ENCODE measurements at regions not wholly inside any gene's neighbourhood (a gene's known extent, or its start where the extent isn't known, plus 50 kb on each side); places are given as distances from the start of the nearest gene placed in this dataset.

GRCh38 chr10:84763965-84764364, 435.6 kb downstream of the CCSER2 start:
- Histone ChIP-seq H3K27me3 (ENCODE audit: control insufficient read depth in 2 of 2, insufficient read depth in 2 of 2, low read length in 2 of 2) (no peaks in the 10 kb centered on the region), H3K9me3 (replicated peaks; ENCODE audit: control insufficient read depth, insufficient read depth, low read depth, low read length) (no peaks in the 10 kb centered on the region), H3K4me3 (no peak overlapping the region), H3K4me2 (ENCODE audit: insufficient read depth, low read length) (no peak overlapping the region), H3K79me2 (ENCODE audit: control insufficient read depth, insufficient read depth, low read length) (no peaks in the 10 kb centered on the region), H4K20me1 (replicated peaks; ENCODE audit: control insufficient read depth, insufficient read depth, low read length) (no peaks in the 10 kb centered on the region), H3K4me1 (replicated peaks in 1 of 2; ENCODE audit: control insufficient read depth in 2 of 2, insufficient read depth in 2 of 2, low read length in 2 of 2) (no peaks in the 10 kb centered on the region), H3K27ac (ENCODE audit: extremely low read depth, low read depth, low read length) (no peak overlapping the region), H3K36me3 (ENCODE audit: control insufficient read depth, insufficient read depth, low read length) (no peaks in the 10 kb centered on the region), H3K9ac (ENCODE audit: insufficient read depth in 1 of 2, low read depth in 2 of 2, low read length in 2 of 2) (no peak overlapping the region), H2AFZ (ENCODE audit: low read depth, low read length) (no peak overlapping the region), H3K9me1 (ENCODE audit: control insufficient read depth, insufficient read depth, low read length) (no peaks in the 10 kb centered on the region)
- BruUV-seq (replicated peaks) = no TSS peak
- TF ChIP-seq THAP7 (CRISPR knock-in tag; IDR thresholded peaks at IDR 0.05) (no peak), NR3C1 (CRISPR knock-in tag; IDR thresholded peaks at IDR 0.05) (no peak), CBX8 (IDR thresholded peaks at IDR 0.05; ENCODE audit: borderline replicate concordance, extremely low read depth, low read depth, low read length, poor library complexity, severe bottlenecking) (no peak), BCLAF1 (IDR thresholded peaks at IDR 0.05; ENCODE audit: borderline replicate concordance in 1 of 2, control insufficient read depth in 1 of 2, low read depth in 2 of 2, low read length in 1 of 2) (no peak), SMARCE1 (IDR thresholded peaks at IDR 0.05) (no peak), MAX (CRISPR knock-in tag; IDR thresholded peaks at IDR 0.05) (no peak), NCOA4 (IDR thresholded peaks at IDR 0.05; ENCODE audit: partially characterized antibody) (no peak)
- ChIA-PET CTCF (ENCODE audit: low intra/inter-chr PET ratio) (no interaction called here), POLR2A (no interaction called here)
- ATAC-seq = no peak
- in situ Hi-C loops (cut with MboI) (no loop called here), intact Hi-C loops (cut with micrococcal nuclease) (no loop called here)
- 0% methylated on average over 3 of the region's 3 CpGs for WGBS (ENCODE audit: insufficient coverage, low coverage, missing lambda C conversion rate)
- FAIRE-seq = no peak
- no peak for DNase-seq (ENCODE audit: extremely low read depth in 1 of 4, low spot score in 3 of 4)

Data from K562 (cell line).